Natural killer cell (primary cell): ENCODE measurements at regions not wholly inside any gene's neighbourhood (a gene's known extent, or its start where the extent isn't known, plus 50 kb on each side); places are given as distances from the start of the nearest gene placed in this dataset.
"Not testable (repeated sequence)": the region's sequence is repeated elsewhere in the genome, so short reads cannot be mapped to it uniquely, and the experiment has no call there.

Experiments used
- ATAC-seq, 3 donors: fragments of 150-1000 bp in 2 of 3; fragments of 200-7000 bp in 1 of 3; cut with Tn5 transposase; 1 replicate in 1 of 3; 2 replicates in 2 of 3; pipeline ENCODE4 v1.10.0; 2021; ENCODE audit warnings: mild to moderate bottlenecking in 2 of 3, moderate library complexity in 2 of 3
- DNase-seq, 2 donors: peaks; one replicate each; pipeline versions ENCODE4 v3.0.0 to v3.0.0-alpha.2; 2013 to 2021; ENCODE audit warnings: mixed read lengths in 1 of 2
- H3K27ac ChIP-seq: one replicate; pipeline ENCODE4 v1.5.1; 2013; ENCODE audit warnings: mild to moderate bottlenecking, low read length
- H3K27me3 ChIP-seq: one replicate; pipeline ENCODE4 v1.6.1; 2013; ENCODE audit warnings: low read length; ENCODE audit not compliant: control insufficient read depth, insufficient read depth
- H3K36me3 ChIP-seq: one replicate; pipeline ENCODE4 v1.6.1; 2013; ENCODE audit warnings: low read length; ENCODE audit not compliant: control insufficient read depth, insufficient read depth
- H3K4me1 ChIP-seq: one replicate; pipeline ENCODE4 v1.6.1; 2013; ENCODE audit warnings: low read length; ENCODE audit not compliant: control insufficient read depth, insufficient read depth
- H3K4me3 ChIP-seq: one replicate; pipeline ENCODE4 v1.5.1; 2013; ENCODE audit warnings: low read length
- H3K9me3 ChIP-seq: one replicate; pipeline ENCODE4 v1.6.1; 2013; ENCODE audit warnings: low read length; ENCODE audit not compliant: control insufficient read depth, insufficient read depth
- H3K27ac Mint-ChIP-seq, 2 donors: one replicate each; pipeline ENCODE4 v1.8.0; 2022; ENCODE audit warnings: mild to moderate bottlenecking in 2 of 2, mixed read lengths in 2 of 2, moderate library complexity in 1 of 2
- H3K27me3 Mint-ChIP-seq, 2 donors: one replicate each; pipeline ENCODE4 v1.8.0; 2022; ENCODE audit warnings: low read depth in 2 of 2, mixed read lengths in 2 of 2
- H3K36me3 Mint-ChIP-seq: one replicate; pipeline ENCODE4 v1.8.0; 2022; ENCODE audit warnings: mixed read lengths
- H3K4me1 Mint-ChIP-seq, 2 donors: one replicate each; pipeline ENCODE4 v1.8.0; 2022; ENCODE audit warnings: mixed read lengths in 2 of 2
- H3K4me3 Mint-ChIP-seq: one replicate; pipeline ENCODE4 v1.8.0; 2022; ENCODE audit warnings: mild to moderate bottlenecking, moderate library complexity, mixed read lengths
- H3K9me3 Mint-ChIP-seq, 2 donors: one replicate each; pipeline ENCODE4 v1.8.0; 2022; ENCODE audit warnings: mixed read lengths in 2 of 2
- WGBS: methylation state at CpG from one replicate; pipeline ENCODE4 v1.1.7; 2013; ENCODE audit warnings: missing lambda C conversion rate; ENCODE audit not compliant: insufficient coverage; 5-methylcytosine and 5-hydroxymethylcytosine counted together
- intact Hi-C: fragments of 100-400 bp; cut with micrococcal nuclease; formaldehyde crosslinking; loops from one replicate; pipeline ENCODE4 v1.14.2; 2022

- H3K4me1 Mint-ChIP-seq, intact Hi-C loops, H3K4me3 ChIP-seq, H3K9me3 Mint-ChIP-seq, H3K36me3 ChIP-seq, H3K9me3 ChIP-seq, ATAC-seq, H3K27ac Mint-ChIP-seq, H3K27me3 Mint-ChIP-seq, H3K4me1 ChIP-seq, H3K4me3 Mint-ChIP-seq, H3K27ac ChIP-seq, DNase-seq, H3K27me3 ChIP-seq, H3K36me3 Mint-ChIP-seq: not testable (repeated sequence)
- WGBS, result 100% methylated on average over 1 of the region's 5 CpGs
Measured at GRCh38 chr2:91519914-91520313, 2828.4 kb downstream of the RPIA start.

DNA sequence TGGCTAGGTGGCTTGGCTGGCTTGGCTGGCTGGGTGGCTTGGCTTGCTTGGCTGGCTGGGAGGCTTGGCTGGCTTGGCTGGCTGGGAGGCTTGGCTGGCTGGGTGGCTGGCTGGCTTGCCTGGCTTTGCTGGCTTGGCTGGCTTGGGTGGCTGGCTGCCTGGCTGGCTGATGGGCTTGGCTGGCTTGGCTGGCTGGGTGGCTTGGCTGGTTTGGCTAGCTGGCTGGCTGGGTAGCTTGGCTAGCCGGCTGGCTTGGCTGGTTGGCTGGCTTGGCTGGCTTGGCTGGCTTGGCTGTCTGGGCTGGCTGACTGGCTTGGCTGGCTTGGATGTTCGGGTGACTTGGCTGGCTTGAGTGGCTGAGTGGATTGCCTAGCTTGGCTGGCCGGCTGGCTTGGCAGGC is 2829.1 kb downstream of the RPIA start:
- 76% methylated on average over 2 of the region's 3 CpGs for WGBS
- H3K4me1 ChIP-seq, H3K27me3 ChIP-seq, H3K9me3 Mint-ChIP-seq, H3K4me3 Mint-ChIP-seq, DNase-seq, ATAC-seq, H3K27ac ChIP-seq, H3K27ac Mint-ChIP-seq, H3K4me3 ChIP-seq, H3K9me3 ChIP-seq, H3K36me3 Mint-ChIP-seq, H3K27me3 Mint-ChIP-seq, H3K36me3 ChIP-seq, H3K4me1 Mint-ChIP-seq, intact Hi-C loops: not testable (repeated sequence)

DNA sequence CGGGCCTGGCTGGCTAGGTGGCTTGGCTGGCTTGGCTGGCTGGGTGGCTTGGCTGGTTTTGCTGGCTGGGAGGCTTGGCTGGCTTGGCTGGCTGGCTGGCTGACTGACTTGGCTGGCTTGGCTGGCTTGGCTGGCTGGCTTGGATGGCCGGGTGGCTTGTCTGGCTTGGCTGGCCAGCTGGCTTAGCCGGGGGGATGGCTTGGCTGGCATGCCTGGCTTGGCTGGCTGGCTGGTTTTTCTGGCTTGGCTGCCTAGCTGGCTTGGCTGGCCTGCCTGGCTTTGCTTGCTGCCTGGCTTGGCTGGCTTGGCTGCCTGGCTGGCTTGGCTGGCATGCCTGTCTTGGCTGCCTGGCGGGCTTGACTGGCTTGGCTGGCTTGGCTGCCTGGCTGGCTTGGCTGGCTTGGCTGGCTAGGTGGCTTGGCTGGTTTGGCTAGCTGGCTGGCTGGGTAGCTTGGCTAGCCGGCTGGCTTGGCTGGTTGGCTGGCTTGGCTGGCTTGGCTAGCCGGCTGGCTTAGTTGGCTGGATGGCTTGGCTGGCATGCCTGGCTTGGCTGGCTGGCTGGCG is 2829.6 kb downstream of the RPIA start:
- H3K4me1 ChIP-seq, H3K9me3 ChIP-seq, intact Hi-C loops, H3K27ac ChIP-seq, H3K27me3 Mint-ChIP-seq, H3K4me3 Mint-ChIP-seq, H3K36me3 ChIP-seq, H3K9me3 Mint-ChIP-seq, ATAC-seq, H3K36me3 Mint-ChIP-seq, H3K27ac Mint-ChIP-seq, H3K27me3 ChIP-seq, DNase-seq, H3K4me1 Mint-ChIP-seq, H3K4me3 ChIP-seq: not testable (repeated sequence)
- WGBS, result 92% methylated on average over 3 of the region's 7 CpGs

- H3K36me3 Mint-ChIP-seq, intact Hi-C loops, H3K36me3 ChIP-seq, H3K4me1 ChIP-seq, H3K4me1 Mint-ChIP-seq, H3K9me3 Mint-ChIP-seq, DNase-seq, H3K27ac Mint-ChIP-seq, H3K4me3 ChIP-seq, H3K27me3 ChIP-seq, H3K9me3 ChIP-seq, H3K4me3 Mint-ChIP-seq, H3K27me3 Mint-ChIP-seq, ATAC-seq, H3K27ac ChIP-seq: not testable (repeated sequence)
- 100% methylated on average over 1 of the region's 4 CpGs for WGBS
Measured at GRCh38 chr2:91521944-91522343, 2830.5 kb downstream of the RPIA start.

DNA sequence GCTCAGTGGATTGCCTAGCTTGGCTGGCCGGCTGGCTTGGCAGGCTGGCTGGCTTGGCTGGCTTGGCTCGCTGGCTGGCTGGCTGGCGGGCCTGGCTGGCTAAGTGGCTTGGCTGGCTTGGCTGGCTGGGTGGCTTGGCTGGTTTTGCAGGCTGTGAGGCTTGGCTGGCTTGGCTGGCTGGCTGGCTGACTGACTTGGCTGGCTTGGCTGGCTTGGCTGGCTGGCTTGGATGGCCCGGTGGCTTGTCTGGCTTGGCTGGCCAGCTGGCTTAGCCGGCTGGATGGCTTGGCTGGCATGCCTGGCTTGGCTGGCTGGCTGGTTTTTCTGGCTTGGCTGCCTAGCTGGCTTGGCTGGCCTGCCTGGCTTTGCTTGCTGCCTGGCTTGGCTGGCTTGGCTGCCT is 2831.4 kb downstream of the RPIA start:
- H3K9me3 ChIP-seq, H3K9me3 Mint-ChIP-seq, ATAC-seq, H3K4me1 ChIP-seq, DNase-seq, H3K27me3 Mint-ChIP-seq, H3K27ac ChIP-seq, H3K27me3 ChIP-seq, H3K4me3 ChIP-seq, H3K4me1 Mint-ChIP-seq, intact Hi-C loops, H3K27ac Mint-ChIP-seq, H3K36me3 ChIP-seq, H3K4me3 Mint-ChIP-seq, H3K36me3 Mint-ChIP-seq: not testable (repeated sequence)
- 100% methylated on average over 1 of the region's 5 CpGs for WGBS

DNA sequence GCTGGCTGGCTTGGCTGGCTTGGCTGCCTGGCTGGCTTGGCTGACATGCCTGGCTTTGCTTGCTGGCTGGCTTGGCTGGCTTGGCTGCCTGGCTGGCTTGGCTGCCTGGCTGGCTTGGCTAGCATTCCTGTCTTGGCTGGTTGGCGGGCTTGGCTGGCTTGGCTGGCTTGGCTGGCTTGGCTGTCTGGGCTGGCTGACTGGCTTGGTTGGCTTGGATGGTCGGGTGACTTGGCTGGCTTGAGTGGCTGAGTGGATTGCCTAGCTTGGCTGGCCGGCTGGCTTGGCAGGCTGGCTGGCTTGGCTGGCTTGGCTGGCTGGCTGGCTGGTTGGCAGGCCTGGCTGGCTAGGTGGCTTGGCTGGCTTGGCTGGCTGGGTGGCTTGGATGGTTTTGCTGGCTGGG is 2832.3 kb downstream of the RPIA start:
- H3K27ac Mint-ChIP-seq, H3K4me1 Mint-ChIP-seq, H3K9me3 Mint-ChIP-seq, H3K4me3 ChIP-seq, H3K4me3 Mint-ChIP-seq, H3K9me3 ChIP-seq, H3K27me3 Mint-ChIP-seq, H3K36me3 Mint-ChIP-seq, H3K27ac ChIP-seq, H3K4me1 ChIP-seq, H3K27me3 ChIP-seq, intact Hi-C loops, ATAC-seq, H3K36me3 ChIP-seq, DNase-seq: not testable (repeated sequence)
- 94% methylated on average over 2 of the region's 3 CpGs for WGBS

- DNase-seq, H3K27ac Mint-ChIP-seq, H3K27me3 ChIP-seq, H3K9me3 Mint-ChIP-seq, ATAC-seq, H3K9me3 ChIP-seq, intact Hi-C loops, H3K4me1 Mint-ChIP-seq, H3K4me3 Mint-ChIP-seq, H3K27ac ChIP-seq, H3K27me3 Mint-ChIP-seq, H3K36me3 ChIP-seq, H3K36me3 Mint-ChIP-seq, H3K4me3 ChIP-seq, H3K4me1 ChIP-seq: not testable (repeated sequence)
- WGBS, result 100% methylated on average over 1 of the region's 2 CpGs
Measured at GRCh38 chr2:91525587-91525986, 2834.1 kb downstream of the RPIA start.

DNA sequence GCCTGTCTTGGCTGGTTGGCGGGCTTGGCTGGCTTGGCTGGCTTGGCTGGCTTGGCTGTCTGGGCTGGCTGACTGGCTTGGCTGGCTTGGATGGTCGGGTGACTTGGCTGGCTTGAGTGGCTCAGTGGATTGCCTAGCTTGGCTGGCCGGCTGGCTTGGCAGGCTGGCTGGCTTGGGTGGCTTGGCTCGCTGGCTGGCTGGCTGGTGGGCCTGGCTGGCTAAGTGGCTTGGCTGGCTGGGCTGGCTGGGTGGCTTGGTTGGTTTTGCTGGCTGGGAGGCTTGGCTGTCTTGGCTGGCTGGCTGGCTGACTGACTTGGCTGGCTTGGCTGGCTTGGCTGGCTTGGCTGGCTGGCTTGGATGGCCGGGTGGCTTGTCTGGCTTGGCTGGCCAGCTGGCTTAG is 2834.6 kb downstream of the RPIA start:
- H3K4me3 ChIP-seq, H3K36me3 ChIP-seq, H3K27ac Mint-ChIP-seq, H3K4me1 Mint-ChIP-seq, H3K27me3 Mint-ChIP-seq, DNase-seq, H3K9me3 Mint-ChIP-seq, intact Hi-C loops, H3K27ac ChIP-seq, H3K27me3 ChIP-seq, H3K4me1 ChIP-seq, H3K9me3 ChIP-seq, H3K36me3 Mint-ChIP-seq, ATAC-seq, H3K4me3 Mint-ChIP-seq: not testable (repeated sequence)
- WGBS, result 78% methylated on average over 2 of the region's 5 CpGs
